GM18907 (cell line): ENCODE measurements at regions not wholly inside any gene's neighbourhood (a gene's known extent, or its start where the extent isn't known, plus 50 kb on each side); places are given as distances from the start of the nearest gene placed in this dataset.

ENCODE experiments used
- ATAC-seq: cut with Tn5 transposase; IDR thresholded peaks from one replicate; pipeline ENCODE4 v1.9.1; 2021; ENCODE audit warnings: mild to moderate bottlenecking, moderate library complexity; ENCODE audit not compliant: unreplicated experiment

DNA sequence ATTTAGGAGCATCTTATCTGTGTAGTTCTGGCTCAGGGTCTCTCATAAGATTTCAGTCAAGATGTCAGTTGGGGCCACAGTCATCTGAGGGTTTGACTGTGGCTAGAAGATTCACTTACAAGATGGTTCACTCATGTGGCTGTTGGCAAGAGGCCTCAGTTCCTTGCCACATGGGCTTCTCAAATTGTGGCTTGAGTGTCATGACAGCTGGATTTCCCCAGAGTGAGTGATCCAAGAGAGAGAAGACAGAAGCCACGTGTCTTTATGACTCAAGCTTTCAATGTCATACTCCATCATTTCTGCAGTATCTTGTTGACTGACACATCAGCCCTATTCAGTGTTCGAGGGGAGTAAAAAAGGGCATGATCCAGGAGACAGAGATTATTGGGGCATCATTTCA is 131.3 kb upstream of the AP1S2 start:
- no peak for ATAC-seq

DNA sequence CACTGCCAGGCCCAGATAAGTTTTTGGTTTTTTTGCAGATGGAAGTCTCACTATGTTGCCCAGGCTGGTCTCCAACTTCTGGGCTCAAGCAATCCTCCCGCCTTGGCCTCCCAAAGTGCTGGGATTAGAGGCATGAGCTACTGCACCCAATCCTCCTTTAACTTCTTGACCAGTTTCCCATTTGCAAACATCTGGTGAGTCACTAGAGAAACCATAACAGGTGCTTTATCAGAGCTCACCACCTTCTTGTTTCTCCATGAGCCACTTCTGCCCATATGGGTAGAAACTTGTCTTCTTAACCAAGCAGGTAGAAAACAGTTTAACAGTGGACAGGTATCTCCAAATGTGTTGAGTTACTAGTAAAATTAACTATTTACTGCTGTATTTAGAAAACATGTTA is 128.4 kb upstream of the AP1S2 start:
- ATAC-seq: no peak

DNA sequence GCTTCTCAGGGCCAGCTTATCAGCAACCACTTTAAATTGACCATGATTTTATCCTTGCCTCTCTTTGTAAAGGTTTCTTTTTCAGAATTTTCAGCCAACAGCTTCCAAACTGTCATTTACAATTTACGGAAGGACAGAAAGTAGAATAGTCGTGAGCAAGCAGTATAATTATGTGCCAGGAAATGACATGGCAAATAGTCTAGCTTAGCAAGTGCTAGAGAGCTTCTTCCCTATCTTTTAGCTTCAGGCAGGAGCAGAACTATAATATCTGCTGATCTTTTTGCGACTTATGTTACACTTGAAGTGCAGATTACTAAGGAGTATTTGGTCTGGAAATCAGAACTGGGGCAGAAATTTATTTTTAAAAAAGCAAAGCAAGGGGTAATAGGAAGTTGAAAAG is 123.0 kb upstream of the AP1S2 start:
- no peak for ATAC-seq

DNA sequence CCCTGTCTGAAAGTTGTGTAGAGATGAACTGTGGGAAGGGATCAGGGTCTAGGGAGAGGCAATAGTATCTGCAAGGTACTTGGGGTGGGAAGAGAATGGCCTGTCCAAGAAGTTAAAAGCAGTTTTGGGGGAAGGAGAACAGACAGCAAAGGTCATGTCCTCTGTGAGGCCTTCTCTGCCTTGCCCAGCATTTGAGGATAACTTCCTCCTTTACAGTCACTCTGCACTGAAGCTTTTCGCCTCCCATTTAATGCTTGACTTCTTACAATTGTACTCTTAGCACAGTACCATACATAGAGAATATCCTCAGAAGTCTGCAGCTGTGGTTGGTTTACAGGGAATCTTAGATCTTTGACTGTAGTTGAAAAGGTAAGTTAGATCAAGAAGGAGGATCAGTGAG is 121.8 kb upstream of the AP1S2 start:
- ATAC-seq: no peak

DNA sequence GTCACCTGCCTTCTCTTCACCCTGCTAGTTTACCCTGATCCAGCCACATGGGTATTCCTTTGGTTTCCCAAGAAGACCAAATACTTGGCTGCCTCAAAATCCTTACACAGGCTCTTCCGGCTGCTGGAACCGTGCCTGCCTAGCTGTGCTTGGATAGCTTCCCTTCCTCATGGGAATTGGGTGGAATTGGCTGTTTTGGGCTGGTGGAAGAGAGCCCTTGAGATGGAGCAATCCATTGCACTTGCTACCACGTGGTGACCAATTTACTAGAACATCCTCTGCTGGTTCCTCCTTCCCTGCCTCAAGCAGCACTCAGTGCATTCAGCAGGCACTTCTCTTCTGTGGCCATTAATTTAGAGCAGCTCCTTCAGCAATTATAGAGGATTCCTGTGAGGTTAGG is 119.3 kb upstream of the AP1S2 start:
- ATAC-seq: no peak

DNA sequence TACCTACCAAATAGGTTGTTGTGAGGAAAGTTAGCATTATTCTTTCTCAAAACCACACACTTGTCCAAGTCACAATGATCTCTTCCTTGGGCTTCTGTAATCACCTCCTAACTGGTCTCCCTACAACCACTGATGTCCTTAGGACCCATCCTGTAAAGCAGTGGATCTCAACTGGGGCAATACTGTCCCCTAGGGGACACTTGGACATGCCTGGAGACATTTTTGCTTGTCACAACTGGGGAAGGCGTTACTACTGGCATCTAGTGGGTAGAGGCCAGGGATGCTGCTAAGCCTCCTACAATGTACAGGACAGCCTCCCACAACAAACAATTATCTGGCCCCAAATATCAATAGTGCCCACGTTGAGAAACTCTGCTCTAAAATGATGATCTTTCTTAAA is 118.7 kb upstream of the AP1S2 start:
- peak; percentile 64 for ATAC-seq

DNA sequence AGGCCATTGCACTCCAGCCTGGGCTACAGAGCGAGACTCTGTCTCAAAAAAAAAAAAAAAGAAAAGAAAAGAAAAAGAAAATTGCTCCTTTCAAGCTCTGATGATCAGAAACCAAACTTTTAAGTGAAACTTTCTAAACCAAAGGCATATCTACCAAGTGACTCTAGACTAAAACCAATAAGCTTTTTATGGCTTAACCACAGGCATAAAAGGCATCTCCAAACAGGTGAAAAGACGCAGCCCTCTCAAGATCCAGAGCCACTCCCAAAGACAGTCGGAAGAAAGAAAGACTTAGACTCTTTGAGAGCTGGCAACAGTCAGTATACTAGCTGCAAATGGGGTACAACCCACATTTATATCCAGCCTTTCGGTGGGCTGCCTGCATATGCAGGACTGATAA is 117.1 kb upstream of the AP1S2 start:
- no peak for ATAC-seq

DNA sequence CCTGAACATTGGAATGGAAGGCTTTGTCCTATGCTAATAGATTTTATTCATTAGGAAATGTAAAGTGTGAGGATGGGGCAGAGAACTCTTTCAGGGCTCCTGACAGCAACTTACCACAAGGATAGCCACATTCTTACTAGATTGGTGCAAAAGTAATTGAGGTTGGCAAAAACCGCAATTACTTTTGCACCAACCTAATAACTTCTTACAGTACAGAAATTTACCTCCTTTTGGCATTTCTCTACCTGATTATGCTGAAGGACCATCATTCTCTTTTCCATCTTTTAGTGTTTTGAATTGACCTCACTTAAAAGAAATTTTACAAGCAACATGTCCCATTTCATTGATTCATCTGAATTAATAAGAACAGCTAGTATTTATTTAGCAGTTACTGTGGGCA is 109.2 kb upstream of the AP1S2 start:
- ATAC-seq: no peak

DNA sequence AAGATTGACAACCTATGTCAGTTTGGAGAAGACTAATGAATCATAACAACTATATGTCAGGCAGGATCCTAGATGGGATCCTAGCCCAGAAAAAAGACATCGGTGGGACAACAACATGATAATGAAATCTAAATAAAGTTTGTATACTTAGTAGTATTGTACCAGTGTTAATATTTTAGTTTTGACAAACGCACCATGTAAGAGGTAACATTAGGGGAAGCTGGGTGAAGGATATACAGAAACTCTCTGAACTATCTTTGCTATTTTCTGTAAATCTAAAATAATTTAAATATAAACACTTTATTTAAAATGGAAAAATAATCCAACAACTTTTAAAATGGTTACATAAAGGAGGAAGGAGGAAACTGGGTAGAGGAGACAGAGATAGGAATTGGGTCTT is 105.6 kb upstream of the AP1S2 start:
- no peak for ATAC-seq

DNA sequence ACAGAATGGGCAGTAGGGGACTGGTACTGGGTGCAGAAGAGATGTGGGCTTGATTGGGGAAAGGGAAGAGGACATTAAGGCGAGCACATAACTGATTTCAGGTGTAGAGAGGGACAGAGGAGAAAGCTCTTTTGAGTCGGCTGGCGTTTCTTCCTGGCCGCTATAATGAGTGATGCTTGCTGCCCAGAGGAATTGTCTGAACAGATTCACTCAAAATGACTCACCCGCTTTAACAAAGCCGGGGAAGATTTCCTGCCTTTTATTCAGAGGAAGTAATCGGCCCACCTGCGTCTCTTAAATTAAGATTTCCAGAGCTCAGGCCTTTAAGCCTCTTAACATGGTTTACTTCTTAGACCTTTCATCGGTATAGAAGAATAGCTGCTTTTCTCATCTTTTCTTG is 102.1 kb upstream of the AP1S2 start:
- ATAC-seq: no peak

DNA sequence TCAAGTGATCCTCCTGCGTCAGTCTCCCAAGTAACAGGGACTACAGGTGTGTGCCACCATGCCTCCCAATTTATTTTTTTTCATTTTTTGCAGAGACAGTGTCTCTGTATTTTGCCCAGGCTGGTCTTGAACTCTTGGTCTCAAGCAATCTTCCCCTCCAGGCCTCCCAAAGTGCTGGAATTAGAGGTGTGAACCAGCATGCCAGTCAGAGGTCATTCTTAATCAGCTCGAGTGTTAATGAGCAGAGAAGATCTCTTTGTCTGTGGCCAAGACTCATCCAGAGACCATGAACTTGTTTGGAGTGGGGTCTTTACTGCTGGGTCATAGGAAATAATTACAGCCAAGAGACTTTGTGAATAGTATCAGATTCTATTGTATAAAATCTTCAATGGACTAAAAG is 99.2 kb upstream of the AP1S2 start:
- no peak for ATAC-seq

DNA sequence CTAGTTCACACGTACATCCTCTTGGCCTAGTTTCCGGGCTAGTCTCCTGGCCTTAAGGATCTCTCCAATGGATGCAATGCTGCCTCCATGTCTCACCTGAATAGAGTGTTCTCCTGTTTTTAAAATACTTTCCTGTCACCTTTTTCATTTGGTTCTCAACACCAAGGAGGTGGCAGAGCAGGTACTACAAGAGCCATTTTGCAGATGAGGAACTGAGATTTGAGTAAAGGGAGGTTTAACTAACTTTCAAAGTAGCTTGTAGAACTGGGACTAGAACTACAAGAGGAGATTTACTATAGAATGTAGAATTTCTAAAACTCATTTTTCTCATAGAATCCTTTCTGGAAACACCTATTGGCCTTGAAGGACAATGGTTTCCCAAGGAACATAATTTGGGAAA is 97.6 kb upstream of the AP1S2 start:
- ATAC-seq: no peak

DNA sequence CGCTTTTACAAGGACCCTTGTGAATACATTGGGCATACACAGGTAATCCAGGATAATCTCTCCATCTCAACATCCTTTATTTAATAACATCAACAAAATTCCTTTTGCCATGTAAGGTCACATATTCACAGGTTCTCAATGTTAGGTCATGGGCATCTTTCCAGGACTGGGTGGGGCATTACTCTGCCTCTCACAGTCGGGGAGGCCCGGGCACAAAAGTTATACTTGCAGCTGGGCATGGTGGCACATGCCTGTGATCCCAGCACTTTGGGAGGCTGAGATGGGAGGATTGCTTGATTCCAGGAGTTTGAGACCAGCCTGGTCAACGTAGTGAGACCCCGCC is 93.7 kb upstream of the AP1S2 start:
- ATAC-seq: no peak

DNA sequence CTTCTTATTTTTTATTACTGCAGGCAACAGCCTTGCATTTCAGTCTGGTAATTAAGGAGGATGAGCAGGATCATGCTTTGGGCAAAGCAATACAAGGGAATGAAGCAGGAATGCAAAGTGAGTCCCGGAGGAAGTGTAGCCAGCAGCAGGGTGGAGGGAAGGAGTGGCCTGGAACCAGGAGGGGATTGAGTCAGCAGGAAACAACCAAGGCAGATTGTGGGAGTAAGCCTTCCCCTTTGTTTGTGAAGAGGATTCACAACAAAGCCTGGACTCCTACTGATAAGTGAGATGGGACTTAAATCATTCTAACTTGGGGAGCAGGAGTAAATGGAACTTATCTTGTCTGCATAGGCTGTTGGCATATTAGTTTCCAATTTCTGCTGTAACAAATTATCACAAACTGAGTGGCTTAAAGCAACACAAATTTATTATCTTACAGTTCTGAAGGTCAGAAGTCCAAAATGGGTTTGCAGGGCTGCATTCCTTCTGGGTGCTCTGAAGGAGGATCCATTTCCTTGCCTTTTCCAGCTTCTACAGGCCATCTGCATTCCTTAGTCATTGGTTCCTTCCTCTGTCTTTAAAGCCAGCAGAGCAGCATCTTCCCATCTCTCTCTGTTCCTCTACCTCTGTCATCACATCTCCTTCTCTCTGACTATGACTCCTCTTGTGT is 93.2 kb upstream of the AP1S2 start:
- no peak for ATAC-seq

DNA sequence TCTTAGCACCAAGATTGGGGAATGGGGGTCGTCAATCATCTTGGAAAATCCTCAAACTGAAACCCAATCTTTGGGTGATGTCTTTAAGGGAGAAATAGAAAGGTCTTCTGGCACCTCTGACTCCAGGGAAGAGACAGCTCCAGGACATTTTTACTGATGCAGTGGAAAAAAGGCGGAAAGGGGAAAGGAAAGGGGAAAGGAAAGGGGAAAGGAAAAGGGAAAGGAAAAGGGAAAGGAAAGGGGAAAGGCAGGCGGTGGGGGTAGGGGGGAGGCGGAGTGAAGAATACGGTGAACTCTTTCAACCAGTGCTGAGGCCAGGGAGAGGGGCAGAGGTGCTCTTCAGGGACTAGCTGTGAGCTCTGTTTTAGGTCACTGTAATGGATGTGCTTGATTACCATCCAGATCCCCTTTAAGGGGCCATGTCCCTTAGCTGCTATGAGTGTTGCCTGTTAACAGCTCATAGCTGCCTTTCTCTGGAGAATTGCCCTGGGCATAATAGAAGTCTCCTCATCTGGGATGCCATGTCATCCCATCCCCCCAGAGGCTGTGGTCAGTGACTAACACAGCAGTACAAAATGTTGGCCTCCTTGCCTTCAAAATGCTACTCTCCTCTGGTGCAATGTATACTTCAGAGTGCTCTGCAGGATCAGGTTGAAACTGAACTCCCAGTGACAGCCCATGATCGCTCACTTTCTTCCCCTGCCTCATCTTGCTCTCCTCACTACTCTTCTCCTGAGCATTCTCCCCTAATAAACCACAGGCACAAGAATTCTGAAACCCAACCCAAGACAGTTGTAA is 92.4 kb upstream of the AP1S2 start:
- ATAC-seq: no peak

DNA sequence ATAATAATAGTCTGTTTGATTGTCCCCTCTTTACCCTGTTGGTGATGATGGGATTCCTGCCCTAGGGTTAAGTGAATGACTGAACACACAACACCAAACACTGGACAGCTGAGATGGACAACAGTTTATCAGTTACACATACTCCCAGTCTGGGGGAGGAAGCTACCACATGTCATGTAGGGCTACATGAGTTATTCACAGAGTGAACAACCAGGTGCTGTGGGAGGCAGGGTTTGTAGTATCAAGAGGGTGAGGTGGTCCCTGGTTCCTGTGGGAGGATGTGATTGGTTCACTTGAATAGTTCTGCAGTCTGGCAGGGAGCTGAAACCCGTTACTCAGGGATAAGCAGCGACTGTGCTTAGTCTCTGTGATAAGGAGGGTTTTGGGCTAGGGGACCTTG is 88.8 kb upstream of the AP1S2 start:
- ATAC-seq: no peak

DNA sequence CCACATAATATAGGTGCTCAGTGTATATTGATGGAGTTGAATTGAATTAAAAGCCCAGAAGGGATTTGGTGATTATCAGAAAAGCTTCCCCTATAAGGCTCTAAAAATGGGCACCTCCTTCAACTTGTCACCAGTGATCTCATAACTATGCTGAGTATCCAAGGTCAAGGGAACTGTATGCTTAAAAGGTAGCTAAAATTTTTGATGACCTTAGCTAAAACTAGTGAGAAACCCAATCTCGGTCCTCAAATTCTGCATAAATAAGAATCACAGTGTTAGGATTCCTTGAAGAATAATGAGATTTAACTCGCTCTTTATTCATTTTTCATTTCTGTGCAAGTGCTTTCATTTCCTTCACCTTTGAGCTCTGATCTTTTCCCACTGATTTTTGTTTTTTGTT is 87.7 kb upstream of the AP1S2 start:
- no peak for ATAC-seq

DNA sequence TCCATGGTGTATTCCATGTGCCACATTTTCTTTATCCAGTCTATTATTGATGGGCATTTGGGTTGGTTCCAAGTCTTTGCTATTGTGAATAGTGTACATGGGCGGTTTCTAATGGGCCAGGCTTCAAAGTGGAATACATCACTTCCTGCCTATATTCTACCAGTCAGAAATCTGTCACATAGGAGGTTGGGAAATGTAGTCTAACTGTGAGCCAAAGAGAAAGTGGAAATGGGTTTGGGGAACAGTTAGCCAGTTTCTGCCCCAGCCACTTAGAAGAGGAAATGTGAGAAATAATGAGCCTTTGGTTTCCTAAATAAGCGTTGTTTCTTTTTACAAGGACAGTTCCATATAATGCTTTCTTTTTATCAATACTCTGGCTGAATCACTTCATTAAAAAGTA is 85.1 kb upstream of the AP1S2 start:
- ATAC-seq: no peak

DNA sequence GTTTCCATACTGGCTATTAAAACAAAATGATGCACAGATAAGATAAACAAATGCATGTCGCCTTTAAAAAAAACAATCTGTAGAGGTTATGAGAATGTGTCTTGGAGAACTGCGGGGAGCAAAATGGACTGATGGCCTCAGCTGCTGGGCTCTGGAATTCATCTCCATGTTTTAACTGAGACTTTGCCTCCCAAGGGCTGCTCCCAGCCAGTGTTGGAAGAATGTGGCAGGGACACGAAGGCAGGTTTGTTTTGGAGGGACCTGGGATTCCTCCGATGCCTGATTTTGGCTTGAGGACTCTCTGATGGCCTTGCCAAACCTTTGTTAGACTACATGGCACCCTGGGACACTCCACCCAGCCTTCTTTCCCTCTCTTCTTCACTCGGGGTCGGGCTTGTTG is 83.5 kb upstream of the AP1S2 start:
- ATAC-seq: no peak

DNA sequence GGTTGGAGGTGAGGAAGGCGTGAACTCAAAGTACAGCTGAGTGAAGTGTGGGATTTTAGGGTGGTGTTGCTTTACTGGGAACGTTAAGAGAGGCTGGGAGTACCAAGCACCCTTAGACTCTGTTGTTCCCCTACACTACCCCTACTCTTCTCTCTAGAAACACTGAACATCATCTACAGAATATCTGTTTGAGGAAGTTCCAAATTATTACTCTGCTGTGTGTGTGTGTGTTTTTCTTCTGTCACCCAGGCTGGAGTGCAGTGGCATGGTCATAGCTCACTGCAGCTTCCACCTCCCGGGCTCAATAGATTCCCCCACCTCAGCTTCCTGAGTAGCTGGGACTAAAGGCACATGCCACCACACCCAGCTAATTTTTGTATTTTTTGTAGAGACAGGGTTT is 76.7 kb upstream of the AP1S2 start:
- no peak for ATAC-seq

DNA sequence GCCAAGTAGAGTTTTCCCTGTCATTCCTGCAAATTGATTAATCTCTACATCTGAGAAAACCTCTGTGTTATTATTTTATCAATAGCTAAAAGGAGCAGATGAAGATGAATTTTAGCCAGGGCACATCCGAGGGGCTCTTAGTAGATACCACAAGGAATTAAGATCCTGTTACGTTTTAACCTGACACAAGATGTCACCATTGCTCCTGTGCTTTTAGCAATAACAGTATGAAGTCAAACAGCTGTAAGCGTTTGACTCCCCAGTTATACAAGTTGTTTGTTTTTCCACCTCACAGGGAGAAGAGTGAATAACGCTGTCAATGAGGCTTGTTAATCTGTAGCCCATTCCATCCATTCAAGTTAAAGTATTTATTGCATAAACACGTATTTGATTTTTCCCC is 76.0 kb upstream of the AP1S2 start:
- no peak for ATAC-seq

DNA sequence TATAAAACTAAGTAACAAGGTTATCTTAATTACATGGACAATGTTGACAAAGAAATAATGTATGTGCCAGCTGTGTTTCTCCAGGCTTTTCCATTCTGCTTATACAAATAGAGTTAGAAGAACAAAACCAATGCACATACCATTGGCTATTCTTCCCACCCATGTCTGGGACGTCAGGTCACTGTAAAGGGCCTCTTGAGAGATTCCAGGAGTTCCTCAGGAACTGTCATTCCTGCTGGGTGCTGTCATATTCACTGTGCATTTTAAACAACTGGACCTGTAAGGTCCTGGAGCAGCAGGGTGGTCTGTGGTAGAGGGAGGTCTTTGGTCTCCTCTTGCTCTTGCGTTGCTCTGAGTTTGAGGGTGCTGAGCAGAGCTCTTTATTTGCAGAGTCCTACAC is 74.6 kb upstream of the AP1S2 start:
- no peak for ATAC-seq

DNA sequence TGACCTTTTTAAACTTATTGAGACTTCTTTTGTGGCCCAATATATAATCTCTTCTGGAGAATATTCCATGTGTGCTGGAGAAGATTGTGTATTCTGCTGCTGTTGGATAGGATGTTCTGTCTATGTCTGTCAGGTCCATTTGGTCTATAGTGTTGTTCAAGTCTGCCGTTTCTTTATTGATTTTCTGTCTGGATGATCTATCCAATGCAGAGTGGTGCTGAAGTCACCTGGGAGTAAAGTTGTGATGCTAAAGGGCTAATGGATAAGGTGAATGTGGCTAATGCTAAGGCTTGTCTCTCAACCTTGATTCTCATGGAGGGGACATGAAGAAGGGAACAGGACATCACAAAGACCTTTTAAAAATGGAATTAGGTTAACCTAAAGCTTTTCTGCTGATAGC is 72.0 kb upstream of the AP1S2 start:
- no peak for ATAC-seq
